OCI-LY3 (cell line): ENCODE measurements at regions not wholly inside any gene's neighbourhood (a gene's known extent, or its start where the extent isn't known, plus 50 kb on each side); places are given as distances from the start of the nearest gene placed in this dataset.
A peak's percentile ranks its signal among the peaks of the same experiment; 100 is the strongest.

Source experiments
- H2AFZ ChIP-seq: fragments of 200-600, 300-600 bp; shearing (Covaris generic); 2 replicates; pipeline ENCODE4 v1.6.0; 2014; ENCODE audit warnings: antibody characterized with exemption, low read depth, low read length
- H3K27ac ChIP-seq: fragments of 200-600, 300-600 bp; sonication (generic); 2 replicates; pipeline ENCODE4 v1.5.1; 2014; ENCODE audit warnings: mild to moderate bottlenecking, low read length, moderate library complexity, mixed read lengths
- H3K27me3 ChIP-seq: fragments of 200-600, 300-600 bp; sonication (generic); 2 replicates; pipeline ENCODE4 v1.6.1; 2014; ENCODE audit warnings: low read depth, low read length, mixed read lengths
- H3K36me3 ChIP-seq: fragments of 200-600, 300-600 bp; sonication (generic); replicated peaks from 2 replicates; pipeline ENCODE3; 2014; ENCODE audit warnings: low read depth, low read length, mixed read lengths
- H3K4me1 ChIP-seq: fragments of 300-600, 200-600 bp; sonication (generic); 2 replicates; pipeline ENCODE4 v1.6.1; 2014; ENCODE audit warnings: low read length, mixed read lengths
- H3K4me2 ChIP-seq: fragments of 200-600, 300-600 bp; sonication (generic); 2 replicates; pipeline ENCODE4 v1.6.1; 2014; ENCODE audit warnings: low read length, mixed read lengths
- H3K4me3 ChIP-seq: fragments of 300-600, 200-600 bp; sonication (generic); 2 replicates; pipeline ENCODE4 v1.5.1; 2014; ENCODE audit warnings: antibody characterized with exemption, mild to moderate bottlenecking, low read length, moderate library complexity
- H3K79me2 ChIP-seq: fragments of 300-600, 200-600 bp; shearing (Covaris generic); 2 replicates; pipeline ENCODE4 v1.6.1; 2014; ENCODE audit warnings: mild to moderate bottlenecking, low read length, mixed read lengths
- H3K9ac ChIP-seq: fragments of 300-600, 200-600 bp; shearing (Covaris generic); 2 replicates; pipeline ENCODE4 v1.6.0; 2014; ENCODE audit warnings: mild to moderate bottlenecking, low read length, moderate library complexity
- H3K9me3 ChIP-seq: fragments of 200-600, 300-600 bp; shearing (Covaris generic); 2 replicates; pipeline ENCODE4 v1.6.1; 2014; ENCODE audit warnings: low read length, mixed read lengths; ENCODE audit not compliant: insufficient read depth
- H4K20me1 ChIP-seq: fragments of 200-600, 300-600 bp; sonication (generic); 2 replicates; pipeline ENCODE4 v1.6.1; 2016; ENCODE audit warnings: low read length, mixed read lengths; ENCODE audit not compliant: insufficient read depth
- EZH2phosphoT487 ChIP-seq: fragments of 200-600 bp; shearing (Covaris generic); IDR thresholded peaks from 2 replicates; pipeline ENCODE4 v1.6.1; 2018; ENCODE audit warnings: antibody characterized with exemption, mixed run types, low read depth
- TF ChIP-seq, protein P1 (sequence below): fragments of 200-600, 300-600 bp; sonication (generic); IDR thresholded peaks from 2 replicates; pipeline ENCODE4 v1.5.1; 2014; ENCODE audit warnings: antibody characterized with exemption, low read length, low read depth

- no peaks in the 10 kb centered on the region for H3K36me3 ChIP-seq
- peak overlapping the region; percentile 63 for H2AFZ ChIP-seq
- no peaks in the 10 kb centered on the region for H4K20me1 ChIP-seq
- 0 out of 2 replicates have a peak overlapping the region, but pooled peaks have one; percentile 2 for H3K4me3 ChIP-seq
- H3K4me2 ChIP-seq, result peak overlapping the region; percentile 38
- H3K27ac ChIP-seq, result peak overlapping the region; percentile 29; the same call in 1 of the 2 replicates
- peaks cover 11% of the 10 kb centered on the region for H3K4me1 ChIP-seq
- 0 out of 2 replicates have a peak overlapping the region, but pooled peaks have one; percentile 19 for H3K9ac ChIP-seq
- no peaks in the 10 kb centered on the region for H3K79me2 ChIP-seq
- H3K27me3 ChIP-seq, result no peaks in the 10 kb centered on the region
- H3K9me3 ChIP-seq, result no peaks in the 10 kb centered on the region
- TF ChIP-seq, protein P1, sequence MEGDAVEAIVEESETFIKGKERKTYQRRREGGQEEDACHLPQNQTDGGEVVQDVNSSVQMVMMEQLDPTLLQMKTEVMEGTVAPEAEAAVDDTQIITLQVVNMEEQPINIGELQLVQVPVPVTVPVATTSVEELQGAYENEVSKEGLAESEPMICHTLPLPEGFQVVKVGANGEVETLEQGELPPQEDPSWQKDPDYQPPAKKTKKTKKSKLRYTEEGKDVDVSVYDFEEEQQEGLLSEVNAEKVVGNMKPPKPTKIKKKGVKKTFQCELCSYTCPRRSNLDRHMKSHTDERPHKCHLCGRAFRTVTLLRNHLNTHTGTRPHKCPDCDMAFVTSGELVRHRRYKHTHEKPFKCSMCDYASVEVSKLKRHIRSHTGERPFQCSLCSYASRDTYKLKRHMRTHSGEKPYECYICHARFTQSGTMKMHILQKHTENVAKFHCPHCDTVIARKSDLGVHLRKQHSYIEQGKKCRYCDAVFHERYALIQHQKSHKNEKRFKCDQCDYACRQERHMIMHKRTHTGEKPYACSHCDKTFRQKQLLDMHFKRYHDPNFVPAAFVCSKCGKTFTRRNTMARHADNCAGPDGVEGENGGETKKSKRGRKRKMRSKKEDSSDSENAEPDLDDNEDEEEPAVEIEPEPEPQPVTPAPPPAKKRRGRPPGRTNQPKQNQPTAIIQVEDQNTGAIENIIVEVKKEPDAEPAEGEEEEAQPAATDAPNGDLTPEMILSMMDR, result no peak
- no peak for TF ChIP-seq EZH2phosphoT487
Measured at GRCh38 chr7:131231381-131232220, 96.1 kb upstream of the MKLN1 start.

DNA sequence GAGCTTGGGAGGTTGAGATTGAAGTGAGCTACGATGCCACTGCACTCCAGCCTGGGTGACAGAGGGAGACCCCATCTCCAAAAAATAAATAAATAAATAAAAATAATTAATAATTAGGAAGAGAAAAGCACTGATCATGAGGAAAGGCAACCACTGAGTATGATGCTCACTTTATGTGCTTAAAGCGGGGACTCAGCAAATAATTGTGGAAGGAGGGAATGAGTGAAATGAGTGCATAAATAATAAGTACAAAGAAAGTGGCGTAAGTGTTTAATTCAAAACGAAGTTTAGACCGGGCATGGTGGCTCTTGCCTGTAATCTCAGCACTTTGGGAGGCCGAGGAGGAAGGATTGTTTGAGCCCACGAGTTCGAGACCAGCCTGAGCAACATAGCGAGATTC lies 94.9 kb upstream of the MKLN1 start:
- H3K27me3 ChIP-seq, result no peaks in the 10 kb centered on the region
- no peaks in the 10 kb centered on the region for H3K9me3 ChIP-seq
- H3K4me1 ChIP-seq, result peaks cover 9% of the 10 kb centered on the region
- no peaks in the 10 kb centered on the region for H4K20me1 ChIP-seq
- no peak overlapping the region for H3K27ac ChIP-seq
- no peak overlapping the region for H3K4me2 ChIP-seq
- H3K36me3 ChIP-seq, result no peaks in the 10 kb centered on the region
- no peak overlapping the region for H3K9ac ChIP-seq
- H3K4me3 ChIP-seq, result no peak overlapping the region
- no peak overlapping the region for H2AFZ ChIP-seq
- TF ChIP-seq, protein P1, result no peak
- no peak for TF ChIP-seq EZH2phosphoT487
- no peaks in the 10 kb centered on the region for H3K79me2 ChIP-seq

- Histone ChIP-seq H4K20me1 (no peaks in the 10 kb centered on the region), H3K4me2 (no peak overlapping the region), H3K4me1 (peaks cover 9% of the 10 kb centered on the region)
Measured at GRCh38 chr7:131233193-131233592, 94.5 kb upstream of the MKLN1 start.

More at GRCh38 chr7:131233193-131233592, 94.5 kb upstream of the MKLN1 start:
- H3K9me3 ChIP-seq, result no peaks in the 10 kb centered on the region
- H3K79me2 ChIP-seq, result no peaks in the 10 kb centered on the region
- H3K4me3 ChIP-seq, result no peak overlapping the region
- no peak overlapping the region for H3K27ac ChIP-seq
- TF ChIP-seq EZH2phosphoT487, result no peak
- TF ChIP-seq, protein P1, result no peak
- no peaks in the 10 kb centered on the region for H3K27me3 ChIP-seq
- H2AFZ ChIP-seq, result no peak overlapping the region
- no peaks in the 10 kb centered on the region for H3K36me3 ChIP-seq
- H3K9ac ChIP-seq, result no peak overlapping the region
